ENCODE measurements at regions not wholly inside any gene's neighbourhood (a gene's known extent, or its start where the extent isn't known, plus 50 kb on each side); places are given as distances from the start of the nearest gene placed in this dataset.

DNA sequence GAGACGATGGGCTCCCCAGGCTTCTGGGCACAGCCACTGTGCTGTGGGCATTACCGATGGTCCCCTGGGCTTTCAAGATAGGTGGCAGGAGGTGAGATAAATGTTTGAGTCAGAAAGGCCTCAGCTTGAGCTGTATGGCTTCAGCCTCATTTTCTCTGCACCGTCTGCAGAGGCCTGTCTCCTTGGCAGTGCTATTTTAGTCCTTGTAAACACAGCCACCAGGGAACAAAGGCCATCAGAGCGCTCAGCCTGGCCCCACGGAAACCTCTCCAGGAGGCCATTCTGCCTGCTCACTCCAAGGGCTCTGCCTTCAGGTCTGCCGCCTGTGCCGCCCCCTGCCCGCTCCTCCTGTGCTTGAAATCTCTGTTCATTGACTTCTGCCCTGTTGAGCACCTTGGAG, 1424.9 kb downstream of the TBC1D22A start:
- Histone ChIP-seq H3K4me1 (ENCODE audit: control insufficient read depth in 1 of 2, insufficient read depth in 2 of 2, low read length in 2 of 2) (no peaks in the 10 kb centered on the region), H3K27ac (ENCODE audit: low read depth, low read length) (no peak overlapping the region), H3K9ac (ENCODE audit: low read depth in 1 of 2, low read length in 2 of 2) (no peak overlapping the region), H3K27me3 (ENCODE audit: control insufficient read depth in 1 of 2, insufficient read depth in 2 of 2, low read length in 2 of 2) (no peaks in the 10 kb centered on the region), H3K36me3 (ENCODE audit: control insufficient read depth in 1 of 2, insufficient read depth in 2 of 2, low read length in 2 of 2) (no peaks in the 10 kb centered on the region), H3K4me3 (ENCODE audit: low read depth in 1 of 2, low read length in 2 of 2) (no peak overlapping the region), H3K9me3 (ENCODE audit: control insufficient read depth in 1 of 2, low read length in 2 of 2) (no peaks in the 10 kb centered on the region)

- no peaks in the 10 kb centered on the region for H3K4me1 ChIP-seq (ENCODE audit: control insufficient read depth in 1 of 2, insufficient read depth in 2 of 2, low read length in 2 of 2)
- no peaks in the 10 kb centered on the region for H3K27me3 ChIP-seq (ENCODE audit: control insufficient read depth in 1 of 2, insufficient read depth in 2 of 2, low read length in 2 of 2)
- H3K9ac ChIP-seq (ENCODE audit: low read depth in 1 of 2, low read length in 2 of 2), result no peak overlapping the region
- no peaks in the 10 kb centered on the region for H3K36me3 ChIP-seq (ENCODE audit: control insufficient read depth in 1 of 2, insufficient read depth in 2 of 2, low read length in 2 of 2)
- no peak overlapping the region for H3K4me3 ChIP-seq (ENCODE audit: low read depth in 1 of 2, low read length in 2 of 2)
- no peak overlapping the region for H3K27ac ChIP-seq (ENCODE audit: low read depth, low read length)
- H3K9me3 ChIP-seq (ENCODE audit: control insufficient read depth in 1 of 2, low read length in 2 of 2), result no peaks in the 10 kb centered on the region
Observed at GRCh38 chr22:48186146-48186790, 1423.8 kb downstream of the TBC1D22A start.

- no peak overlapping the region for H3K9ac ChIP-seq (ENCODE audit: low read depth in 1 of 2, low read length in 2 of 2)
- no peak overlapping the region for H3K4me3 ChIP-seq (ENCODE audit: low read depth in 1 of 2, low read length in 2 of 2)
- no peaks in the 10 kb centered on the region for H3K36me3 ChIP-seq (ENCODE audit: control insufficient read depth in 1 of 2, insufficient read depth in 2 of 2, low read length in 2 of 2)
- no peak overlapping the region for H3K27ac ChIP-seq (ENCODE audit: low read depth, low read length)
- no peaks in the 10 kb centered on the region for H3K4me1 ChIP-seq (ENCODE audit: control insufficient read depth in 1 of 2, insufficient read depth in 2 of 2, low read length in 2 of 2)
- no peaks in the 10 kb centered on the region for H3K9me3 ChIP-seq (ENCODE audit: control insufficient read depth in 1 of 2, low read length in 2 of 2)
- no peaks in the 10 kb centered on the region for H3K27me3 ChIP-seq (ENCODE audit: control insufficient read depth in 1 of 2, insufficient read depth in 2 of 2, low read length in 2 of 2)
Observed at GRCh38 chr22:48185071-48186055, 1422.9 kb downstream of the TBC1D22A start.

- H3K4me1 ChIP-seq (ENCODE audit: control insufficient read depth in 1 of 2, insufficient read depth in 2 of 2, low read length in 2 of 2), result no peaks in the 10 kb centered on the region
- H3K36me3 ChIP-seq (ENCODE audit: control insufficient read depth in 1 of 2, insufficient read depth in 2 of 2, low read length in 2 of 2), result no peaks in the 10 kb centered on the region
- H3K27ac ChIP-seq (ENCODE audit: low read depth, low read length), result no peak overlapping the region
- H3K9me3 ChIP-seq (ENCODE audit: control insufficient read depth in 1 of 2, low read length in 2 of 2), result no peaks in the 10 kb centered on the region
- no peak overlapping the region for H3K4me3 ChIP-seq (ENCODE audit: low read depth in 1 of 2, low read length in 2 of 2)
- H3K9ac ChIP-seq (ENCODE audit: low read depth in 1 of 2, low read length in 2 of 2), result no peak overlapping the region
- H3K27me3 ChIP-seq (ENCODE audit: control insufficient read depth in 1 of 2, insufficient read depth in 2 of 2, low read length in 2 of 2), result no peaks in the 10 kb centered on the region
Observed at GRCh38 chr22:48182846-48183805, 1420.7 kb downstream of the TBC1D22A start.

- no peak overlapping the region for H3K27ac ChIP-seq (ENCODE audit: low read depth, low read length)
- H3K36me3 ChIP-seq (ENCODE audit: control insufficient read depth in 1 of 2, insufficient read depth in 2 of 2, low read length in 2 of 2), result no peaks in the 10 kb centered on the region
- no peaks in the 10 kb centered on the region for H3K4me1 ChIP-seq (ENCODE audit: control insufficient read depth in 1 of 2, insufficient read depth in 2 of 2, low read length in 2 of 2)
- no peaks in the 10 kb centered on the region for H3K27me3 ChIP-seq (ENCODE audit: control insufficient read depth in 1 of 2, insufficient read depth in 2 of 2, low read length in 2 of 2)
- H3K9me3 ChIP-seq (ENCODE audit: control insufficient read depth in 1 of 2, low read length in 2 of 2), result no peaks in the 10 kb centered on the region
- H3K4me3 ChIP-seq (ENCODE audit: low read depth in 1 of 2, low read length in 2 of 2), result no peak overlapping the region
- no peak overlapping the region for H3K9ac ChIP-seq (ENCODE audit: low read depth in 1 of 2, low read length in 2 of 2)
Observed at GRCh38 chr22:48182031-48182430, 1419.6 kb downstream of the TBC1D22A start.

DNA sequence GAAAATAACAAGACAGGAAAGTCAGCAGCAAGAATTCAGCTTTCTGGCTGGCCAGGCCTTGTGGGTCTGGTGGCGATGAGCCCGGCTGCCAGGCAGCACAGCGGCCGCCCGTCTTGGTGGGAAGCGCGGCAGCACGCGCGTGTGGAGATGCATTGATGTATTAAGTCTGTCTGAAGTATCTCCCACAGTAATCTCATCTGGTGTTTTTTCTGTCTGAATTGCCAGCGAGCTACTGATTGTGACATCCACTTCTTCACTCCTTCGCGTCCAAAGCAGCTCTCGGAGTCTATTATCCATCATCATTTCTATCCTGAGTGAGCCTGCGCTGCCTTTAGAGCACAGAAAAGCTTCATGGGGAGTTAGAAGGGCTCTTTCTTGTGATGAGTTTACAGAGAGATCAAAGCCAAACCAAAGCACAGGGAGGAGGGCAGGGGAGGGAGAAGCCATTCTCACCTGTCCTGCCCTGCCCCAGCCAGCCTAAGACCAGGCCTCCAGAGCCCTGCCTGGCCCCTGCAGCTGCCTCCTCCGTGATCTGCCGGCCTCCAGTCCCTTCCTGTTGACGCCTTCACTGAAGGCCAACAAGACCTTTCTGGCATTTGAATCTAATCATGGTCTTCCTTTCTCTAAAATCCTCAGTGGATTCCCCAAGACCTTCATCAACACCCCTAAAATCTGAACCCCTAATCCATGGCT, 1419.0 kb downstream of the TBC1D22A start:
- H3K36me3 ChIP-seq (ENCODE audit: control insufficient read depth in 1 of 2, insufficient read depth in 2 of 2, low read length in 2 of 2), result no peaks in the 10 kb centered on the region
- no peaks in the 10 kb centered on the region for H3K4me1 ChIP-seq (ENCODE audit: control insufficient read depth in 1 of 2, insufficient read depth in 2 of 2, low read length in 2 of 2)
- no peak overlapping the region for H3K4me3 ChIP-seq (ENCODE audit: low read depth in 1 of 2, low read length in 2 of 2)
- no peaks in the 10 kb centered on the region for H3K27me3 ChIP-seq (ENCODE audit: control insufficient read depth in 1 of 2, insufficient read depth in 2 of 2, low read length in 2 of 2)
- no peak overlapping the region for H3K27ac ChIP-seq (ENCODE audit: low read depth, low read length)
- H3K9me3 ChIP-seq (ENCODE audit: control insufficient read depth in 1 of 2, low read length in 2 of 2), result no peaks in the 10 kb centered on the region
- H3K9ac ChIP-seq (ENCODE audit: low read depth in 1 of 2, low read length in 2 of 2), result no peak overlapping the region

DNA sequence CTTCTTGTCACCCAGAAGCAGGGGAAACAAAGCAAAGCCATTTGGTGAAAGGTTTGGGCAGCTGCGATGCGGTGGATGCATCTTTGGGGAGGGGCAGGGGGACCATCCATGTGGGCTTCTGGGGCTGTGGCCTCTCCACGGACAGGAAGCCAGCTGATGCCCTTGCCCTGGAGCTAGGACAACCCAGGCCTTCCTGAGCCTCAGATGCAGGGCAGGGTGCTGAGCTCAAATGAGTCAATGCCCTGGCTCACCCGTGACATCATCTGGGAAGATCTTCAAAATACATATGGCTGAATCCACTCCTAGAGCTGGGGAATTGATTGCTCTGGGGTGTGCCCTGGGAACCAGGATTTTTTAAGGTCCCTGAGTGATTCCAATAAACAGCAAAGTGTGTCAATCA, 1418.2 kb downstream of the TBC1D22A start:
- H3K9me3 ChIP-seq (ENCODE audit: control insufficient read depth in 1 of 2, low read length in 2 of 2), result no peaks in the 10 kb centered on the region
- no peak overlapping the region for H3K27ac ChIP-seq (ENCODE audit: low read depth, low read length)
- no peaks in the 10 kb centered on the region for H3K4me1 ChIP-seq (ENCODE audit: control insufficient read depth in 1 of 2, insufficient read depth in 2 of 2, low read length in 2 of 2)
- H3K4me3 ChIP-seq (ENCODE audit: low read depth in 1 of 2, low read length in 2 of 2), result no peak overlapping the region
- H3K36me3 ChIP-seq (ENCODE audit: control insufficient read depth in 1 of 2, insufficient read depth in 2 of 2, low read length in 2 of 2), result no peaks in the 10 kb centered on the region
- no peaks in the 10 kb centered on the region for H3K27me3 ChIP-seq (ENCODE audit: control insufficient read depth in 1 of 2, insufficient read depth in 2 of 2, low read length in 2 of 2)
- H3K9ac ChIP-seq (ENCODE audit: low read depth in 1 of 2, low read length in 2 of 2), result no peak overlapping the region

DNA sequence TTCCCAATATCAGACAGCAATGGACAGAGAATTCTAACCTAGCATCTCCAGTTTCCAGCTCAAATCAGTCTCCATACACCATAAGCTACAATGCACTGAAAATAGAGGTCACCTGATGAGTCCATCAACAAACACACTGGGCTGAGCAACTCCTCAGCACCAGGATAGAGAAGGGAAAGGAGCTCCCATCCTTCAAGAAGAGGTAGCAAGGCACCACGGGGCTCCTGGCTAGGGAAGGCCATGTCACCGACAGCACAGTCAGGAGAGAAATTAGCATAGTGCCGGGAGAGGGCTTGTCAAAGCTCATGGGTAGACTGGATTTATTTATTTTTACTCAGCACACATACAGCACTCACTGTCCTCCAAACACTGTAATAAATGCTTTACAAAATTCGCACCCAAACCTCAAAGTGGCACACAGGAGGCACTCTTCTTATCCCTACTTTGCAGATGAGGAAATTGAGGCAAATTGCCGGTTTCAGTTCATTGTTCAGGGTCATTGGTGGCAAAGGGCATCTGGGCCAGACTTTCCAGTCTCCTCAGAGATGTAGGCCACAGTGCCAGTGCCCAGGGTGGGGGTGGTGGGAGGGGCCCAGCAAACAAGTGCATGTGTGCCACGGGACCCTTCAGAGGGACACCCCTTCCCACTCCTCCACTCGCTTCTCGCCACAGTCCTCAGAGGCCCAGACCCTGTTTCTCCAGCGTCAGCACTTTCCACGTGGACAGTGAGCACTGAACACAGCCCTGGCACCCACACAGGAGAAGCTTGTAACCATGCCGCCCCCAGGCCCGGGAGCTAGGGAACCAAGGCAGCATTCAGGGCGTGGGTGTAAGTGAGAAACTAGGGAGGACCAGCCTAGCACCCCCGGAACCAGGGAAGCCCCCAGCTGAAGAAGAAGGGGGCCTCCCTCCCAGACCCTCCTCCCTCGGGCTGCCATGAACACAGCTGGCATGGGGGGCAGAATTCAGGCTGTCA, 1417.4 kb downstream of the TBC1D22A start:
- no peak overlapping the region for H3K4me3 ChIP-seq (ENCODE audit: low read depth in 1 of 2, low read length in 2 of 2)
- no peak overlapping the region for H3K27ac ChIP-seq (ENCODE audit: low read depth, low read length)
- no peaks in the 10 kb centered on the region for H3K9me3 ChIP-seq (ENCODE audit: control insufficient read depth in 1 of 2, low read length in 2 of 2)
- H3K27me3 ChIP-seq (ENCODE audit: control insufficient read depth in 1 of 2, insufficient read depth in 2 of 2, low read length in 2 of 2), result no peaks in the 10 kb centered on the region
- H3K9ac ChIP-seq (ENCODE audit: low read depth in 1 of 2, low read length in 2 of 2), result no peak overlapping the region
- no peaks in the 10 kb centered on the region for H3K36me3 ChIP-seq (ENCODE audit: control insufficient read depth in 1 of 2, insufficient read depth in 2 of 2, low read length in 2 of 2)
- no peaks in the 10 kb centered on the region for H3K4me1 ChIP-seq (ENCODE audit: control insufficient read depth in 1 of 2, insufficient read depth in 2 of 2, low read length in 2 of 2)

DNA sequence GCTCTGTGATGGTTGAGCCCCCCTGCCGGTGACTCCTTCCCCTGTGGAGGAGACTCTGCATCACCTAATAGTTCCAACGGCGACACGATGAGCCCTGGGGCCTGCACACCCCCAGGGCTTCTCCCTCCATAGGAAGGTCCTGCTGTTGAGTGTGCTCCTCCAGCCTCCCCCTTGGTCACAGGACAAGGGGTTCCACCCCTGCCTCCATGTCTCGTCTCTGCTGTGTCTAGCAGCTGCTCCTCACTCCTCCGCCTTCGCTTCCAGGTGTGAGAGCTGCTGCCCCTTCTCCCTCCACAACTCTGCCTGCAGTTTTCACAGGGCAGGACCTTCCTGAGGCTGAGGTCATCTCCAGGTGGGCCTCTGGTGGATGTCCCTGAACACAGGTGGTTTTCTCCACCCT, 1416.1 kb downstream of the TBC1D22A start:
- Histone ChIP-seq H3K9me3 (ENCODE audit: control insufficient read depth in 1 of 2, low read length in 2 of 2) (no peaks in the 10 kb centered on the region), H3K36me3 (ENCODE audit: control insufficient read depth in 1 of 2, insufficient read depth in 2 of 2, low read length in 2 of 2) (no peaks in the 10 kb centered on the region), H3K4me1 (ENCODE audit: control insufficient read depth in 1 of 2, insufficient read depth in 2 of 2, low read length in 2 of 2) (no peaks in the 10 kb centered on the region), H3K27me3 (ENCODE audit: control insufficient read depth in 1 of 2, insufficient read depth in 2 of 2, low read length in 2 of 2) (no peaks in the 10 kb centered on the region), H3K27ac (ENCODE audit: low read depth, low read length) (no peak overlapping the region), H3K9ac (ENCODE audit: low read depth in 1 of 2, low read length in 2 of 2) (no peak overlapping the region), H3K4me3 (ENCODE audit: low read depth in 1 of 2, low read length in 2 of 2) (no peak overlapping the region)

All from duodenal mucosa (tissue), 2 donors.